GM13977 (cell line): ENCODE measurements at regions not wholly inside any gene's neighbourhood (a gene's known extent, or its start where the extent isn't known, plus 50 kb on each side); places are given as distances from the start of the nearest gene placed in this dataset.

Experiments
- DNase-seq: peaks from one replicate; pipeline ENCODE4 v3.0.0; 2012; ENCODE audit warnings: low spot score
- in situ Hi-C: fragments of 300-500 bp; cut with MboI; formaldehyde crosslinking; loops from one replicate; pipeline ENCODE4 v1.12.0; 2022; ENCODE audit warnings: low sequenced_read_pairs, low pct_unique_long_range_greater_than_20kb, mixed read lengths, inconsistent platforms; ENCODE audit not compliant: unreplicated experiment
- TF ChIP-seq, protein P1 (sequence below): IDR thresholded peaks from 2 replicates; pipeline ENCODE4 v1.5.1; 2012; ENCODE audit warnings: mild to moderate bottlenecking, control low read depth; ENCODE audit not compliant: insufficient read depth; ENCODE audit errors: extremely low read depth, missing control alignments

- DNase-seq: no peak
- in situ Hi-C loops: no loop called here
- TF ChIP-seq, protein P1, sequence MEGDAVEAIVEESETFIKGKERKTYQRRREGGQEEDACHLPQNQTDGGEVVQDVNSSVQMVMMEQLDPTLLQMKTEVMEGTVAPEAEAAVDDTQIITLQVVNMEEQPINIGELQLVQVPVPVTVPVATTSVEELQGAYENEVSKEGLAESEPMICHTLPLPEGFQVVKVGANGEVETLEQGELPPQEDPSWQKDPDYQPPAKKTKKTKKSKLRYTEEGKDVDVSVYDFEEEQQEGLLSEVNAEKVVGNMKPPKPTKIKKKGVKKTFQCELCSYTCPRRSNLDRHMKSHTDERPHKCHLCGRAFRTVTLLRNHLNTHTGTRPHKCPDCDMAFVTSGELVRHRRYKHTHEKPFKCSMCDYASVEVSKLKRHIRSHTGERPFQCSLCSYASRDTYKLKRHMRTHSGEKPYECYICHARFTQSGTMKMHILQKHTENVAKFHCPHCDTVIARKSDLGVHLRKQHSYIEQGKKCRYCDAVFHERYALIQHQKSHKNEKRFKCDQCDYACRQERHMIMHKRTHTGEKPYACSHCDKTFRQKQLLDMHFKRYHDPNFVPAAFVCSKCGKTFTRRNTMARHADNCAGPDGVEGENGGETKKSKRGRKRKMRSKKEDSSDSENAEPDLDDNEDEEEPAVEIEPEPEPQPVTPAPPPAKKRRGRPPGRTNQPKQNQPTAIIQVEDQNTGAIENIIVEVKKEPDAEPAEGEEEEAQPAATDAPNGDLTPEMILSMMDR: no peak
Observed at GRCh38 chr3:63056932-63057331, 181.7 kb upstream of the CADPS start.

- DNase-seq: no peak
- TF ChIP-seq, protein P1: no peak
- in situ Hi-C loops: no loop called here
Observed at GRCh38 chr3:63060412-63060811, 185.2 kb upstream of the CADPS start.

DNA sequence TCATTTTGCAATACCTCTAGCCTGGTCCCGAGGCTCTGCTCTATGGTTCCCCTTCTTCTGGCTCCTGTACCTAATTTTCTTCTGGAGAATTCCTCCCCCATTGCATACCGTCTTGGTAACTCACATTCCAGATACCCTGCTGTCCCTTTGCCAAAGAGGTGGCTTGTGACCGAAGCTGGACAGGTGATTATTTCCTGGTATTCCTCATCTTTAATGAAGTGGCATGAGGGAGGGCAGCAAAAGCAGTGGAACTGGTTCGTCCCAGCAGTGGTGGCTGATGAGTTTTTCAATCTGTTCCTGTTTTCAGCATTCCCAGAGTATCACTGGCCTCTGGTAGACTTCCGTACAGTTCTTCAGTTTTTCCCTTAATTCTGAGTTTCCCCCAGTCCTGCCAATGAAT lies 186.2 kb upstream of the CADPS start:
- no peak for DNase-seq
- TF ChIP-seq, protein P1: no peak
- in situ Hi-C loops: no loop called here

DNA sequence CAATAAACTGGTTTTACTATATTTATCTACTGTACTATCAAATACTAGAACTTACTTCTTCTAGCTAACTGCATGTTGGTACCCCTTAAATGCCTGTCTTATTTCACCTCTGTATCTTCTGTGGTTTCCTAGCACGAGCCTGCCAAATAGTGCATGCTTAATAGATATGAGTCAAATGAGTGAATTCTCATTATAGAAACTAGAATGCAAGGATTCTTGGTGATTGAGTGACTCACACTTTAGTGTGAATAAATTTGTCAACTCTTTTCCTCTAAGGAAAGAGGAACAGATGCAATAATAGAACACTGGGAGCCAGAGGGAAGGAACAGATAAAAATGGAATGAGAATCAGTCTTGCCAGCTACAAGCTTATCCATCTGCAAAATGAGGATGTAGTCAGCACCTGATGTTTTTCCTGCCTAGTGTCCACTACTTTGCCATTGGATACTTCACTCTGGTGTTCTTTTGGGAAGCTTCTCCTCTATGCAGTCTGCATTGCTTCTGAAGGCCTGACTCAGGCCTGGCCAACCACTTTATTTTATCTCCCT lies 189.1 kb upstream of the CADPS start:
- DNase-seq: no peak
- TF ChIP-seq, protein P1: no peak
- in situ Hi-C loops: no loop called here

DNA sequence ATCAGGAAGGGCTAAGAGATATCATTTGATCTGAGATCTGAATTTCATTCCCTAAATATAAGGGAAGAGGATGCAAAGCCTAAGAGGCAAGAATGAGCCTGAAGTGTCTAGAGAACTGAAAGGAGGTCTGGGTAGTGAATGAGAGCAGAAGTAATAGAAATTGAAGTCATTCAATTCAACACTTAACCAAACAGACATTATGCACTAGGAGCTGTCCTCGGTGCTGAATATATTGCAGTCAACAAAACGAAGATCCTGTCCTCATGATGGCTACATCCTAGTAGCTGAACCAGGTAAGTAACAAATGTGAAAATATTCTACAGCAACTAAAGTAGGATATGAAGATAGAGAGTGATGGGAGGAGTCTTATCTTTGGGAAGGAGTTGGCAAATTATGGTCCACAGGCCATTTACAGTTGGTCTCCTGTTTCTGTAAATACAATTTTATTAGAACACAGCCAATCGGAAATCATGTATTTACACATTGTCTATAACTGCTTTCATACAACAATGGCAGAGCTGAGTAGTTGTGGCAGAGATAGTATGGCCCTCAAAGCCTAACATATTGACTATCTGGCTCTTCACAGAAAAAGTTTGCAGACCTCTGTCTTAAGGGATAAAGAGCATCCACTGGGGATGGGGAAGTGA lies 192.9 kb upstream of the CADPS start:
- in situ Hi-C loops: no loop called here
- TF ChIP-seq, protein P1: no peak
- DNase-seq: peak; percentile 5

DNA sequence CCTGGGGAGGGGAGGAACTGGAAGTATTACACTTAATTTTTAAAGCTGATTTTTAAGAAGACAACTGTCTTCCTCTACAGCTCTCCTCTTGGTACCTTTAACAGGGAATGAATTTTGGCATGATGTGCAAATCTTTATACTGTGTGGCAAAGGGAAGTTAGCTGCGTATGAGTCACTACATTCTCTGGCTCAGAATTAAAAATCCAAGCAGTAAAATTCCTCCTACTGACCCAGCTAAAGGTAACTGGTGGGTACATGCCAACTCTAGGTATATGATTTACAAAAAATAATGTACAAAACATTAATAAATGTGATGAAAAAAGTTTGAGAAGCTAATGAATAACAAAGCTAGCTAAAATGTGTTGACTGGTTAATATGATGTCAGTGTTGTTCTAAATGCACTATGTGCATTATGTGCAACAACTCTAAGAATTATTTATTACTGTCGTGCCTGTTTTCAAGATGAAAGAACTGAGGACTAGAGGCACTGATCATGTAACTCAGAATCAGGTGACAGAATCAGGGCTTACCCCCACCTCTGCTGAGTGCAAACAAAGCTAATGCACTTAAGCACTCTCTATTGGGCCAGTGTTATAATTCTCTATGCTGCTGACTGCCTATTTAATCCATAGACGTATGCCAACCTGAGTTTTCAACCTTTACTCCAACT lies 194.7 kb upstream of the CADPS start:
- in situ Hi-C loops: no loop called here
- DNase-seq: no peak
- TF ChIP-seq, protein P1: no peak
